Upper lobe of right lung (tissue), 1 donor: ENCODE measurements at regions not wholly inside any gene's neighbourhood (a gene's known extent, or its start where the extent isn't known, plus 50 kb on each side); places are given as distances from the start of the nearest gene placed in this dataset.

Source experiments
- ATAC-seq: fragments of 200-7000 bp; cut with Tn5 transposase; one replicate; pipeline ENCODE4 v1.9.1; 2020; ENCODE audit warnings: mild to moderate bottlenecking, moderate library complexity
- DNase-seq: peaks from one replicate; pipeline ENCODE4 v3.0.0-alpha.2; 2020
- H3K27ac ChIP-seq: fragments of 200-600 bp; one replicate; pipeline ENCODE4 v1.8.0; 2022
- H3K27me3 ChIP-seq: fragments of 200-600 bp; one replicate; pipeline ENCODE4 v1.8.0; 2022; ENCODE audit warnings: mild to moderate bottlenecking
- H3K36me3 ChIP-seq: fragments of 200-600 bp; one replicate; pipeline ENCODE4 v1.8.0; 2022
- H3K4me1 ChIP-seq: fragments of 200-600 bp; one replicate; pipeline ENCODE4 v1.8.0; 2022
- H3K4me3 ChIP-seq: fragments of 200-600 bp; one replicate; pipeline ENCODE4 v1.8.0; 2022; ENCODE audit warnings: mild to moderate bottlenecking
- H3K9me3 ChIP-seq: fragments of 200-600 bp; one replicate; pipeline ENCODE4 v1.8.0; 2022
- CTCF ChIP-seq: fragments of 200-600 bp; IDR thresholded peaks from one replicate; pipeline ENCODE4 v1.8.0; 2022; ENCODE audit warnings: antibody characterized with exemption
- intact Hi-C: fragments of 100-400 bp; cut with DNase I; formaldehyde crosslinking; loops from one replicate; pipeline ENCODE4 v1.11.0; 2022
- donor health status: DM: no; HTN: yes; CAD: no; lungs with severe emphysema.

GRCh38 chr5:53777864-53778618 lies 217.6 kb downstream of the NDUFS4 start:
- intact Hi-C loops, result no loop called here
- ATAC-seq (no peak), DNase-seq (no peak)
- no peak for TF ChIP-seq CTCF
- no peaks in the 10 kb centered on the region for H3K36me3 ChIP-seq
- H3K4me1 ChIP-seq, result no peaks in the 10 kb centered on the region
- no peak overlapping the region for H3K27ac ChIP-seq
- no peak overlapping the region for H3K4me3 ChIP-seq
- H3K9me3 ChIP-seq, result no peaks in the 10 kb centered on the region
- H3K27me3 ChIP-seq, result no peaks in the 10 kb centered on the region

GRCh38 chr5:53779541-53779981 lies 219.1 kb downstream of the NDUFS4 start:
- intact Hi-C loops, result no loop called here
- H3K4me3 ChIP-seq, result no peak overlapping the region
- DNase-seq, result no peak
- no peak overlapping the region for H3K27ac ChIP-seq
- no peaks in the 10 kb centered on the region for H3K36me3 ChIP-seq
- no peaks in the 10 kb centered on the region for H3K4me1 ChIP-seq
- no peak for TF ChIP-seq CTCF
- H3K27me3 ChIP-seq, result no peaks in the 10 kb centered on the region
- no peak for ATAC-seq
- no peaks in the 10 kb centered on the region for H3K9me3 ChIP-seq

- H3K4me1 ChIP-seq, result no peaks in the 10 kb centered on the region
- no peak overlapping the region for H3K27ac ChIP-seq
- H3K36me3 ChIP-seq, result no peaks in the 10 kb centered on the region
- ATAC-seq, result no peak
- no peaks in the 10 kb centered on the region for H3K9me3 ChIP-seq
- TF ChIP-seq CTCF, result no peak
- no peaks in the 10 kb centered on the region for H3K27me3 ChIP-seq
- intact Hi-C loops, result no loop called here
- no peak overlapping the region for H3K4me3 ChIP-seq
- DNase-seq, result no peak
Measured at GRCh38 chr5:53782620-53783019, 222.2 kb downstream of the NDUFS4 start.

DNA sequence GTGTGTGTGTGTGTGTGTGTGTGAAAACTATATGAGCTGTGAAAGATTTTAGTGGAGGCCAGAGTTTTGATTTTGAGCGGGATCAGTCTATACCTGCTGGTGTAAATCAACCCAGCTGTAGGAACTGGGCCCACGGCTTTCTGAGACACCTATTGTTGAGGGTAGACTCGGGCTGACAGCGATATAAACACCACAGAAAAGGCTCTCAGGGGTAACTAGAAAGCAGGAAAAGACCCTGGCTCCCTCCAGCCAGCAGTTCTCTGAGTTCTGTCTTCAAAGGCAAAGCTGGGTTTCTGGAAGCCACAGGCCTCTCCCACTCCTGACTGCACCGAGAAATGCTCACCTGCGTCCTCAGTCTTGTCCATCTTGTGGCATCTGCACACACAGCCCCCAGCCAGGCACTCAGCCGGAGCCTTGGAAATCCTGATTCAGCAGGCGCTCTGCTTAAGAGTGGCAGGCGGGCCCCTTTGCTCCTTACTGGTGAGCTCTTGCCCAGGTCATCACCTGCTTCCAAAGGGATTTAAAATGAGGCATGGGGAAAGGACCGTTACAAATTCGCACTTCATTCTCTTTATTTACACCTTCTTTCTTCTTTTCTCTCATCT lies 223.3 kb downstream of the NDUFS4 start:
- no peaks in the 10 kb centered on the region for H3K9me3 ChIP-seq
- intact Hi-C loops, result no loop called here
- no peak for ATAC-seq
- no peak overlapping the region for H3K27ac ChIP-seq
- H3K27me3 ChIP-seq, result no peaks in the 10 kb centered on the region
- H3K4me1 ChIP-seq, result no peaks in the 10 kb centered on the region
- no peak overlapping the region for H3K4me3 ChIP-seq
- TF ChIP-seq CTCF, result no peak
- DNase-seq, result no peak
- no peaks in the 10 kb centered on the region for H3K36me3 ChIP-seq

GRCh38 chr5:53784596-53784995 lies 224.2 kb downstream of the NDUFS4 start:
- no peaks in the 10 kb centered on the region for H3K27me3 ChIP-seq
- no peak for DNase-seq
- no peak overlapping the region for H3K4me3 ChIP-seq
- no peaks in the 10 kb centered on the region for H3K4me1 ChIP-seq
- no peak for TF ChIP-seq CTCF
- no peaks in the 10 kb centered on the region for H3K9me3 ChIP-seq
- H3K36me3 ChIP-seq, result no peaks in the 10 kb centered on the region
- intact Hi-C loops, result no loop called here
- no peak overlapping the region for H3K27ac ChIP-seq
- no peak for ATAC-seq
